ENCODE measurements at regions not wholly inside any gene's neighbourhood (a gene's known extent, or its start where the extent isn't known, plus 50 kb on each side); places are given as distances from the start of the nearest gene placed in this dataset.

DNA sequence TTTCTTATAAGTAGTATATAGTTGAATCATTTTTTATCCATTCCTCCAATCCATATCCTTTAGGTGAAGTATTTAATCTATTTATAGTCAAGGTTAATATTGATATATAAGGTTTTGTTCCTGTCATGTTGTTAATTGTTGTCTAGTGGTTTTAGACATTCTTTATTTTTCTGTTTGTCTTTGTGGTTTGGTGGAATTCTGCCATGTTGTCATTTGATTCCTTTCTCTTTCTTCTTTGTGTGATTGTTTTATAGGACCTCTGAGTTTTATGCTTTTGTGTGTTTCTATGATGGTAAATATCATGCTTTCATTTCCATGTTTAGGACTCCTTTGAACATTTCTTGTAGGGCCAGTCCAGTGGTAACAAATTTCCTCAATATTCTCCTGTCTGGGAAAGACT, 450.3 kb upstream of the BTBD3 start:
- no peaks in the 10 kb centered on the region for H3K27me3 Mint-ChIP-seq (ENCODE audit: low read depth)
- peaks cover 14% of the 10 kb centered on the region for H3K9me3 Mint-ChIP-seq
- H3K4me3 Mint-ChIP-seq: no peak overlapping the region

DNA sequence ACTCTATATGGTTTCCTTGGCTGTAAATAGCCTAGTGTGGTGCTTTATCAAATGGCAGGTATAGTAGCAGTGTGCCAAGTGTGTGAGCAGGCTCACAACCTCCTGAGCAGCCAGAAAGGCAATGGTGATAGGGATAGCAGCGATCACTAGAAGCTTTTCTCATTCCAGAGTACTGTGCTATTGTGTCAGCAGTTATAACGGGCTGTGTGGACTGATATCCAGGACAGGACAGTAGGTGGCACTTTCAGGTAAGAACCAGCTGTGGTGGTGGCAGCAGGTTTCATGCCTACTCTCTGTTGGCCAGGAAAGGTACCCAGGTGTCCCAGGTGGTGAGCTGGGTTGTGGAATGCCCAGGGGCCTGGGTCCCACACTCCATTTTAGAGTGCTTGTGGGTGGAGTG, 448.8 kb upstream of the BTBD3 start:
- Mint-ChIP-seq H3K4me1 (ENCODE audit: low read depth) (no peaks in the 10 kb centered on the region), H3K9me3 (peaks cover 14% of the 10 kb centered on the region), H3K27me3 (ENCODE audit: low read depth) (no peaks in the 10 kb centered on the region), H3K36me3 (ENCODE audit: low read depth) (no peaks in the 10 kb centered on the region), H3K4me3 (no peak overlapping the region), H3K27ac (no peak overlapping the region)
- intact Hi-C loops (cut with micrococcal nuclease): no loop called here
- CTCF ChIA-PET: no interaction called here
- no peak for DNase-seq

More for the DNA sequence above, 450.3 kb upstream of the BTBD3 start:
- intact Hi-C loops (cut with micrococcal nuclease): no loop called here
- no peaks in the 10 kb centered on the region for H3K4me1 Mint-ChIP-seq (ENCODE audit: low read depth)
- H3K27ac Mint-ChIP-seq: no peak overlapping the region
- no peak for DNase-seq
- CTCF ChIA-PET: no interaction called here
- no peaks in the 10 kb centered on the region for H3K36me3 Mint-ChIP-seq (ENCODE audit: low read depth)

GRCh38 chr20:11469795-11470435, 447.8 kb upstream of the BTBD3 start:
- DNase-seq: no peak
- no peak overlapping the region for H3K4me3 Mint-ChIP-seq
- peaks cover 11% of the 10 kb centered on the region for H3K9me3 Mint-ChIP-seq
- no peaks in the 10 kb centered on the region for H3K27me3 Mint-ChIP-seq (ENCODE audit: low read depth)
- H3K36me3 Mint-ChIP-seq (ENCODE audit: low read depth): no peaks in the 10 kb centered on the region
- CTCF ChIA-PET: no interaction called here
- intact Hi-C loops (cut with micrococcal nuclease): no loop called here
- no peak overlapping the region for H3K27ac Mint-ChIP-seq
- no peaks in the 10 kb centered on the region for H3K4me1 Mint-ChIP-seq (ENCODE audit: low read depth)

- Mint-ChIP-seq H3K4me3 (no peak overlapping the region), H3K27me3 (ENCODE audit: low read depth) (no peaks in the 10 kb centered on the region), H3K27ac (no peak overlapping the region), H3K36me3 (ENCODE audit: low read depth) (no peaks in the 10 kb centered on the region), H3K4me1 (ENCODE audit: low read depth) (no peaks in the 10 kb centered on the region), H3K9me3 (peaks cover 14% of the 10 kb centered on the region)
- CTCF ChIA-PET: no interaction called here
- intact Hi-C loops (cut with micrococcal nuclease): no loop called here
- DNase-seq: no peak
Measured at GRCh38 chr20:11473983-11474382, 443.7 kb upstream of the BTBD3 start.

GRCh38 chr20:11483697-11484096, 434.0 kb upstream of the BTBD3 start:
- Mint-ChIP-seq H3K27ac (no peak overlapping the region), H3K4me3 (no peak overlapping the region), H3K27me3 (ENCODE audit: low read depth) (no peaks in the 10 kb centered on the region), H3K9me3 (no peaks in the 10 kb centered on the region), H3K36me3 (ENCODE audit: low read depth) (no peaks in the 10 kb centered on the region), H3K4me1 (ENCODE audit: low read depth) (no peaks in the 10 kb centered on the region)
- CTCF ChIA-PET: no interaction called here
- DNase-seq: no peak
- intact Hi-C loops (cut with micrococcal nuclease): no loop called here

- H3K27ac Mint-ChIP-seq: no peak overlapping the region
- intact Hi-C loops (cut with micrococcal nuclease): no loop called here
- H3K9me3 Mint-ChIP-seq: no peaks in the 10 kb centered on the region
- no peak overlapping the region for H3K4me3 Mint-ChIP-seq
- H3K36me3 Mint-ChIP-seq (ENCODE audit: low read depth): no peaks in the 10 kb centered on the region
- H3K27me3 Mint-ChIP-seq (ENCODE audit: low read depth): no peaks in the 10 kb centered on the region
- CTCF ChIA-PET: no interaction called here
- DNase-seq: no peak
- H3K4me1 Mint-ChIP-seq (ENCODE audit: low read depth): no peaks in the 10 kb centered on the region
Measured at GRCh38 chr20:11484479-11484878, 433.2 kb upstream of the BTBD3 start.

GRCh38 chr20:11492386-11492785, 425.3 kb upstream of the BTBD3 start:
- H3K36me3 Mint-ChIP-seq (ENCODE audit: low read depth): no peaks in the 10 kb centered on the region
- H3K4me3 Mint-ChIP-seq: no peak overlapping the region
- no peaks in the 10 kb centered on the region for H3K9me3 Mint-ChIP-seq
- CTCF ChIA-PET: no interaction called here
- no peak for DNase-seq
- intact Hi-C loops (cut with micrococcal nuclease): no loop called here
- no peaks in the 10 kb centered on the region for H3K4me1 Mint-ChIP-seq (ENCODE audit: low read depth)
- H3K27ac Mint-ChIP-seq: no peak overlapping the region
- H3K27me3 Mint-ChIP-seq (ENCODE audit: low read depth): peaks cover 2% of the 10 kb centered on the region

- Mint-ChIP-seq H3K36me3 (ENCODE audit: low read depth) (no peaks in the 10 kb centered on the region), H3K27ac (no peak overlapping the region), H3K4me3 (no peak overlapping the region), H3K9me3 (no peaks in the 10 kb centered on the region), H3K4me1 (ENCODE audit: low read depth) (no peaks in the 10 kb centered on the region), H3K27me3 (ENCODE audit: low read depth) (peaks cover 2% of the 10 kb centered on the region)
- DNase-seq: no peak
- CTCF ChIA-PET: no interaction called here
- intact Hi-C loops (cut with micrococcal nuclease): no loop called here
Measured at GRCh38 chr20:11492846-11493245, 424.8 kb upstream of the BTBD3 start.

- Mint-ChIP-seq H3K9me3 (no peaks in the 10 kb centered on the region), H3K4me3 (no peak overlapping the region), H3K36me3 (ENCODE audit: low read depth) (no peaks in the 10 kb centered on the region), H3K4me1 (ENCODE audit: low read depth) (no peaks in the 10 kb centered on the region), H3K27me3 (ENCODE audit: low read depth) (no peaks in the 10 kb centered on the region), H3K27ac (no peak overlapping the region)
- CTCF ChIA-PET: no interaction called here
- DNase-seq: no peak
- intact Hi-C loops (cut with micrococcal nuclease): no loop called here
Measured at GRCh38 chr20:11496380-11496779, 421.3 kb upstream of the BTBD3 start.

DNA sequence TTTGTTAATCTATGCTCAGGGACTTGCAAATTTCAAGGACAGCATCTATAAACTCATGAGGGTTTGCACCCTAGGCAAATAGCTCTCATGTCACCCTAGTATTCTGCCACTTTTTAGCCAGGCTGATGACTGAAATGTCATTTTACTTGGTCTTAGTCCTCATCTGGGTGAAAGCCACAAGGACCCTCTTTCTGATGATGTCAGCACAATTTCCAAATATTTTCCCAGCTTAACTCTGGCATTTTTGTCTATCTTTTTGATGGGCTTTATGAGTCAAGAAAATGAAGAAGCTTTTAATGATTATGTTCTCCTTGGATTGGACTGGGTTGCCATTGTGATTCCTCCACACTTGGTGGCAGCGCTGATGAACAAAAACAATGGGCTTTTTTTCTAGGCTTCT, 420.1 kb upstream of the BTBD3 start:
- Mint-ChIP-seq H3K36me3 (ENCODE audit: low read depth) (no peaks in the 10 kb centered on the region), H3K27ac (no peak overlapping the region), H3K9me3 (no peaks in the 10 kb centered on the region), H3K4me1 (ENCODE audit: low read depth) (no peaks in the 10 kb centered on the region), H3K27me3 (ENCODE audit: low read depth) (no peaks in the 10 kb centered on the region), H3K4me3 (no peak overlapping the region)
- no peak for DNase-seq
- intact Hi-C loops (cut with micrococcal nuclease): no loop called here
- CTCF ChIA-PET: interaction anchor here (0.6 kb wide), 1 partner anchor 468 kb away, joined by 3 read pairs; no protein-coding TSS in a partner anchor

GRCh38 chr20:11499101-11499634, 418.5 kb upstream of the BTBD3 start:
- no peak for DNase-seq
- Mint-ChIP-seq H3K27me3 (ENCODE audit: low read depth) (no peaks in the 10 kb centered on the region), H3K27ac (no peak overlapping the region), H3K9me3 (no peaks in the 10 kb centered on the region), H3K36me3 (ENCODE audit: low read depth) (no peaks in the 10 kb centered on the region), H3K4me3 (no peak overlapping the region), H3K4me1 (ENCODE audit: low read depth) (no peaks in the 10 kb centered on the region)
- CTCF ChIA-PET: no interaction called here
- intact Hi-C loops (cut with micrococcal nuclease): no loop called here

- intact Hi-C loops (cut with micrococcal nuclease): no loop called here
- CTCF ChIA-PET: no interaction called here
- H3K27me3 Mint-ChIP-seq (ENCODE audit: low read depth): no peaks in the 10 kb centered on the region
- no peak for DNase-seq
- no peaks in the 10 kb centered on the region for H3K9me3 Mint-ChIP-seq
- H3K4me1 Mint-ChIP-seq (ENCODE audit: low read depth): no peaks in the 10 kb centered on the region
- H3K27ac Mint-ChIP-seq: no peak overlapping the region
- H3K36me3 Mint-ChIP-seq (ENCODE audit: low read depth): no peaks in the 10 kb centered on the region
- no peak overlapping the region for H3K4me3 Mint-ChIP-seq
Measured at GRCh38 chr20:11502061-11502460, 415.6 kb upstream of the BTBD3 start.

DNA sequence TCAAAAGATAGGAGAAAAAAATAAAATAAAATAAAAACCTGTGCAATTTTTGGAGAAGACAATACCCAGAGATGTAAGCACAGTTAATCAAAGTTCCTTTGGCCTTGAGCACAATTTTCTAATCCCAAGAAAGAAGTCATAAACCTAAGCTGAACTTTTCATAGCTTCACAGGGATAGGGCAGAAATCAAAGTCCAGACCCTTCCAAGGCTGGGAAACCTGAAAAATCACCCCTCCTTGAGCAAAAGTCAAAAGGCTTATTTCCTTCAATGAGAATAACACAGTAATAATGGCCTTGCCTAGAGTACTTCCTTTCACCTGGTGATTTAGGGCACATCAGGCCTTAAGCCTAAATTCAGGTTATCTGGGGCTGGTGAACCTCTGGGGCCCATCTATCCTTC, 415.0 kb upstream of the BTBD3 start:
- CTCF ChIA-PET: no interaction called here
- intact Hi-C loops (cut with micrococcal nuclease): no loop called here
- H3K27ac Mint-ChIP-seq: no peak overlapping the region
- no peaks in the 10 kb centered on the region for H3K36me3 Mint-ChIP-seq (ENCODE audit: low read depth)
- no peaks in the 10 kb centered on the region for H3K27me3 Mint-ChIP-seq (ENCODE audit: low read depth)
- DNase-seq: no peak
- H3K4me3 Mint-ChIP-seq: no peak overlapping the region
- H3K4me1 Mint-ChIP-seq (ENCODE audit: low read depth): no peaks in the 10 kb centered on the region
- H3K9me3 Mint-ChIP-seq: no peaks in the 10 kb centered on the region

Data from activated naive CD4-positive, alpha-beta T cell treated with anti-CD3 and anti-CD28 coated beads for 36 hours (primary cell).